HCT116 (cell line): ENCODE measurements at regions not wholly inside any gene's neighbourhood (a gene's known extent, or its start where the extent isn't known, plus 50 kb on each side); places are given as distances from the start of the nearest gene placed in this dataset.

ENCODE experiments used
- CTCF ChIP-seq, 3 experiments: fragments of 200-600 bp in 1 of 3; sonication (generic) in 1 of 3; IDR thresholded peaks in 2 of 3; conservative IDR thresholded peaks in 1 of 3; 2 replicates each; pipeline ENCODE4 v1.5.1; 2012 to 2017; ENCODE audit warnings: low read depth in 2 of 3, low read length in 2 of 3, antibody characterized with exemption in 1 of 3, borderline replicate concordance in 1 of 3, control low read depth in 1 of 3, mild to moderate bottlenecking in 1 of 3, mixed read lengths in 1 of 3, mixed run types in 1 of 3, moderate library complexity in 1 of 3; ENCODE audit not compliant: insufficient read depth in 1 of 3
- EZH2 ChIP-seq: fragments of 200-600 bp; sonication (generic); IDR thresholded peaks from 2 replicates; pipeline ENCODE4 v1.6.1; 2017; ENCODE audit warnings: antibody characterized with exemption, mixed run types
- EZH2phosphoT487 ChIP-seq: fragments of 200-600 bp; IDR thresholded peaks from 2 replicates; pipeline ENCODE4 v1.6.1; 2018; ENCODE audit warnings: antibody characterized with exemption, borderline replicate concordance
- POLR2A ChIP-seq: IDR thresholded peaks from 2 replicates; pipeline ENCODE4 v1.7.0; 2011; ENCODE audit warnings: borderline replicate concordance; ENCODE audit not compliant: insufficient read depth, insufficient read length; ENCODE audit errors: extremely low read depth
- SIN3A ChIP-seq: IDR thresholded peaks from 2 replicates; pipeline ENCODE4 v1.6.1; 2012; ENCODE audit warnings: low read depth
- SP1 ChIP-seq: IDR thresholded peaks from 2 replicates; pipeline ENCODE4 v1.6.1; 2012; ENCODE audit warnings: low read depth
- TCF7L2 ChIP-seq: IDR thresholded peaks from 2 replicates; pipeline ENCODE4 v1.7.0; 2011; ENCODE audit warnings: borderline replicate concordance, inconsistent platforms; ENCODE audit not compliant: insufficient read depth, insufficient read length; ENCODE audit errors: extremely low read depth
- YY1 ChIP-seq: IDR thresholded peaks from 2 replicates; pipeline ENCODE4 v1.6.1; 2011; ENCODE audit warnings: low read length, low read depth, moderate library complexity, mild to moderate bottlenecking; ENCODE audit not compliant: insufficient replicate concordance; ENCODE audit errors: extremely low read depth
- ZNF274 ChIP-seq: fragments of 200-500 bp; sonication (Bioruptor generic); IDR thresholded peaks from 2 replicates; pipeline ENCODE4 v1.6.1; 2014; ENCODE audit warnings: mild to moderate bottlenecking, low read depth, low read length, inconsistent platforms
- TF ChIP-seq, protein P1 (sequence below): IDR thresholded peaks from 2 replicates; pipeline ENCODE4 v1.6.1; 2012

DNA sequence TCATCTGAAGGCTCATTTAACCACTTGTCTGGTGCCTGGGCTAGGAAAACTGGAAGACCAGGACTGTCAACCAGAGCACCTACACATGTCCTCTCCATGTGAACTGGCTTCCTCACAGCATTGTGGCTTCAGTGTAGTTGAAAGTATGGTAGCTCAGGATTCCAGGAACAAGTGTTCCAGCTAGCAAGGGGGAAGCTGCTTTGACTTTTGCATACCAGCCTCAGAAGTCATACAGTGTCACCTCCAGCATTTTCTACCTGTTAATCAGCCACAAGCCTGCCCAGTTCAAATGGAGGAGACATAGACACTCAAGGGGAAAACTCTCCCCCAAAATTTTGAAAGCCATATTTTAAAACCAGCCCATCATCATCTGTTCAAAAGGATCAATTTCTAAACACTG is 212.8 kb upstream of the CAND1 start:
- TF ChIP-seq CTCF (IDR thresholded peaks at IDR 0.05 in 2 of 3, conservative IDR thresholded peaks at IDR 0.05 in 1 of 3; ENCODE audit: borderline replicate concordance in 1 of 3, insufficient read depth in 1 of 3, low read depth in 2 of 3, low read length in 2 of 3) (no peak), SP1 (no peak), SIN3A (no peak), ZNF274 (no peak), EZH2phosphoT487 (no peak), YY1 (no peak), EZH2 (no peak), POLR2A (no peak), TCF7L2 (no peak)
- TF ChIP-seq, protein P1, sequence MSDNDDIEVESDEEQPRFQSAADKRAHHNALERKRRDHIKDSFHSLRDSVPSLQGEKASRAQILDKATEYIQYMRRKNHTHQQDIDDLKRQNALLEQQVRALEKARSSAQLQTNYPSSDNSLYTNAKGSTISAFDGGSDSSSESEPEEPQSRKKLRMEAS: no peak
